ENCODE measurements at regions not wholly inside any gene's neighbourhood (a gene's known extent, or its start where the extent isn't known, plus 50 kb on each side); places are given as distances from the start of the nearest gene placed in this dataset.
"Not testable (repeated sequence)": the region's sequence is repeated elsewhere in the genome, so short reads cannot be mapped to it uniquely, and the experiment has no call there.

DNA sequence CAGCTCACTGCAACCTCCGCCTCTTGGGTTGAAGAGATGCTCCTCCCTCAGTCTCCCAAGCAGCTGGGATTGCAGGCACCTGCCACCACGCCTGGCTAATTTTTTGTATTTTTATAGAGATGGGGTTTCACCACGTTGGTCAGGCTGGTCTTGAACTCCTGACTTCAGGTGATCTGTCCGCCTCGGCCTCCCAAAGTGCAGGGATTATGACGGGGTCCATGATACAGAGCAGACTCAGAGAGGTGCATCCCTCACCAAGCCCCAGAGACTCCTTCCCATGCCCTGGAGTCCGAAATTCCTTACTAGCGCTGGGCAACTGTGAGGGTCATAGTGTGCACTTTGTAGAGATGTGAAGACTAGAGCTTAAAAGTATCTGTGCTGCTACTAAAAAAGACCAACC, 99.8 kb upstream of the IRX4 start:
- H3K27me3 ChIP-seq (ENCODE audit: control insufficient read depth, insufficient read depth, low read length); H3K9me3 ChIP-seq (ENCODE audit: control insufficient read depth, insufficient read depth, low read depth, low read length); H3K4me3 ChIP-seq (ENCODE audit: low read depth, low read length); H3K4me1 ChIP-seq (ENCODE audit: control insufficient read depth, insufficient read depth, low read length); H3K9ac ChIP-seq (ENCODE audit: low read length); H3K27ac ChIP-seq (ENCODE audit: low read depth, low read length); H3K36me3 ChIP-seq (ENCODE audit: control insufficient read depth, insufficient read depth, low read length): not testable (repeated sequence)

DNA sequence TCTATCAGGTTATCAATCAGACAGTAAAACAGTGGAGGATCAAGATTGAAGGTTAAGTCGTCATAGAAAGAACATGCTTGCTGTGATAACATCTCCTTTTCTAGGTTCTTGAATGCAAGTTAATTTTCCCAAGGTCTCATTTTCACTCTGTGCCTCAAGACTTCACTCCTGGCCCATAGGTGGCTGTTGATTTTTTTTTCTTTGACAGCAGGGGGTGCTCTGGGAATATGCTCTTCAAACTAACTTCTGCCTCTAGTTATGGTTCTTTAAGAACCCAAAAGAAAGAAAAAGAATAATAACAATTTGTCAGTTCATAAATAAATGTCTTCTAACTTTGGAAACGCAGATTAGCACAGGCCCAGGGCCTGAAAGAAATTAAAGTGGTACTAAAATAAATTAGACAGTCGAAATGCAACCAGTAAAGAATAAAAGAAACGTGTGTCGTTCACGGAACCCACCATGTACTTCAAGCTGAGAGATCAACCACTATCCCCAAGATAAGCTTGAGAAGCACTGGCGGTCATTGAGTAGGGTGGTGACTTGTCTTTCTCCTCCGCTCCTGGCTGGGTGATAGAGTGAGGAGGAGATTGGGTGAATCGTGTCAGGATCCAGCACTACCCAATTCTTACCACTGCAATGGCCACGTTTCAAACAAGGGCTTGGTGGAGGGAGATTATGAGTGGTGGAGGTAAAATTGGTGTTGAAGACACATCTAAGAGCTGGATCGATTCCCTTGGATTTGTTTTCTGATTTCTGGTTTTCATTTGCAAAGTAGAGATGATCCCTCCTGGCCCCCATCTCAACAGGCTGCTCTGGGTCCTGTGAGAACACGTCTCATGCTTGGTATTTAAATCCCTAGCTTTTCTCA, 93.4 kb upstream of the IRX4 start:
- H3K4me1 ChIP-seq (ENCODE audit: control insufficient read depth, insufficient read depth, low read length) = no peaks in the 10 kb centered on the region
- H3K9ac ChIP-seq (ENCODE audit: low read length) = no peak overlapping the region
- no peaks in the 10 kb centered on the region for H3K36me3 ChIP-seq (ENCODE audit: control insufficient read depth, insufficient read depth, low read length)
- H3K27ac ChIP-seq (ENCODE audit: low read depth, low read length) = no peak overlapping the region
- no peaks in the 10 kb centered on the region for H3K9me3 ChIP-seq (ENCODE audit: control insufficient read depth, insufficient read depth, low read depth, low read length)
- H3K4me3 ChIP-seq (ENCODE audit: low read depth, low read length) = no peak overlapping the region
- H3K27me3 ChIP-seq (ENCODE audit: control insufficient read depth, insufficient read depth, low read length) = peaks cover 23% of the 10 kb centered on the region; the same call in 1 of the 2 replicates

DNA sequence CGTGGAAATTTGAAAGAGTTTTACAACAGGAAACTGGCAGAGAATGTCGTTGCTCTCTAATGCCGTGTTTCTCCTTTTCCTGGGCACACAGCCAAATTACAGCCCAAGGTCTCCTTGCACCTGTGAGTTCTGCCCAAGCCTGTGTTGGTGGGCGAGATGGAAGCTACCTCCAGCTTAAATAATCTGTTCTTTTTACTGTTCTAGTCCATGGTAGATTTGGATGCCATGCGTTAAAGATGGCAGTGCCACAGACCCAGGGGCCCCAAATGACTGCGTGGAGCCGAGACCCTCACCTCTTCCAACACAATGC, 92.6 kb upstream of the IRX4 start:
- H3K4me3 ChIP-seq (ENCODE audit: low read depth, low read length) = no peak overlapping the region
- no peak overlapping the region for H3K27ac ChIP-seq (ENCODE audit: low read depth, low read length)
- no peaks in the 10 kb centered on the region for H3K9me3 ChIP-seq (ENCODE audit: control insufficient read depth, insufficient read depth, low read depth, low read length)
- H3K9ac ChIP-seq (ENCODE audit: low read length) = no peak overlapping the region
- H3K4me1 ChIP-seq (ENCODE audit: control insufficient read depth, insufficient read depth, low read length) = no peaks in the 10 kb centered on the region
- H3K36me3 ChIP-seq (ENCODE audit: control insufficient read depth, insufficient read depth, low read length) = no peaks in the 10 kb centered on the region
- H3K27me3 ChIP-seq (ENCODE audit: control insufficient read depth, insufficient read depth, low read length) = peaks cover 23% of the 10 kb centered on the region; the same call in 1 of the 2 replicates

GRCh38 chr5:1974501-1975405, 92.0 kb upstream of the IRX4 start:
- peaks cover 23% of the 10 kb centered on the region; the same call in 1 of the 2 replicates for H3K27me3 ChIP-seq (ENCODE audit: control insufficient read depth, insufficient read depth, low read length)
- no peaks in the 10 kb centered on the region for H3K4me1 ChIP-seq (ENCODE audit: control insufficient read depth, insufficient read depth, low read length)
- H3K9ac ChIP-seq (ENCODE audit: low read length) = no peak overlapping the region
- no peaks in the 10 kb centered on the region for H3K36me3 ChIP-seq (ENCODE audit: control insufficient read depth, insufficient read depth, low read length)
- no peak overlapping the region for H3K27ac ChIP-seq (ENCODE audit: low read depth, low read length)
- H3K4me3 ChIP-seq (ENCODE audit: low read depth, low read length) = no peak overlapping the region
- no peaks in the 10 kb centered on the region for H3K9me3 ChIP-seq (ENCODE audit: control insufficient read depth, insufficient read depth, low read depth, low read length)

DNA sequence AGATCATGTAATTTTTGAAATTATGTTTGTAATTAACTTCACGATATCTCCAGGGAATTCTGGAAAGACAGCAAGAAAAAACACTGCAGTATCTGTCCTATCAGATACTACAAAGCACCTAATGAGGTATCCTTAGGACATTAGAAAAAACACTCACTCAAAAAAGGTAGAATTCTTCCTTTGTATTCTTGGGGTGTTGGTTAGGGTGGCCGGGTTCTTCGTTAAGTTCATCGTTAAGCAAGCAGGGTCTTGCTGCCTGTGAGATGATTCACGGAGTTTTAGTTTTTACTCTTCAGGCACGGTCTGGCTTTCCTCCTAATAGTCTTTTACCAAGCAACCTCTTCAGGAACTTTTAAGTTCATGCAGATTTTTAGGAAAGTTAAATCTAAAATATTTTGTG, 91.4 kb upstream of the IRX4 start:
- Histone ChIP-seq H3K4me3 (ENCODE audit: low read depth, low read length) (no peak overlapping the region), H3K4me1 (ENCODE audit: control insufficient read depth, insufficient read depth, low read length) (no peaks in the 10 kb centered on the region), H3K9ac (ENCODE audit: low read length) (no peak overlapping the region), H3K9me3 (ENCODE audit: control insufficient read depth, insufficient read depth, low read depth, low read length) (no peaks in the 10 kb centered on the region), H3K36me3 (ENCODE audit: control insufficient read depth, insufficient read depth, low read length) (no peaks in the 10 kb centered on the region), H3K27ac (ENCODE audit: low read depth, low read length) (no peak overlapping the region), H3K27me3 (ENCODE audit: control insufficient read depth, insufficient read depth, low read length) (peaks cover 23% of the 10 kb centered on the region; the same call in 1 of the 2 replicates)

DNA sequence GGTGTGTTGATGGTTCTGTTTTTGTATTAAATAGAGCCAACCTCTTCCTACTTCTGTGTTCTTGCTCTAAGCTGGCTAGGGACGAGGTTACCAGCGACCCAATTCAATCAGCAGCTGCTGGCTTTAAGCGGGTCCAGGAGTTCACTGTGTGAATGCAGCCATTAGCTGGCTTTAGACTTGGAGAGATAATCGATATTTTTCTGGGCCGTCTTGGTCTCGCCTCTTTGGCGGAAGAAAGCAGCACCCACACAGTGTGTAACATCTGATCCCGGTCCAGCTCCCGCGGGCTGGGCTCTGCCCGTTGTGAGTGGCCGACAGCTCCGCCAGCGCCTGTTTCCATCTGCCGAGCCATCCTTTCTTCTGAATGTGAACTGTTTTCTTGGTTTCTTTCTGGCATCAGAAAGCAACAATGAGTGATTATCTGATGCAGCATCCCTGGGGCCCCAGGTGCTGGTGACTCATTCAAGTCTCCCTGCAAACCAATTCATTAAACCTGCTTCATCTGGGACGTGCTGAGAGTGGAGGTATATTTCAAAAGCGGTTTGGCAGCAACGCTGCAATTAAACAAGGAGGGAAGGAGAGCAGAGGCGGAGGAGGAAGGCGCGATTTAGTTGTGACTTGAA, 90.8 kb upstream of the IRX4 start:
- Histone ChIP-seq H3K4me3 (ENCODE audit: low read depth, low read length) (no peak overlapping the region), H3K4me1 (ENCODE audit: control insufficient read depth, insufficient read depth, low read length) (no peaks in the 10 kb centered on the region), H3K27ac (ENCODE audit: low read depth, low read length) (no peak overlapping the region), H3K36me3 (ENCODE audit: control insufficient read depth, insufficient read depth, low read length) (no peaks in the 10 kb centered on the region), H3K9me3 (ENCODE audit: control insufficient read depth, insufficient read depth, low read depth, low read length) (no peaks in the 10 kb centered on the region), H3K27me3 (ENCODE audit: control insufficient read depth, insufficient read depth, low read length) (peaks cover 23% of the 10 kb centered on the region; the same call in 1 of the 2 replicates), H3K9ac (ENCODE audit: low read length) (no peak overlapping the region)

- H3K27me3 ChIP-seq (ENCODE audit: control insufficient read depth, insufficient read depth, low read length) = peaks cover 23% of the 10 kb centered on the region; the same call in 1 of the 2 replicates
- H3K4me1 ChIP-seq (ENCODE audit: control insufficient read depth, insufficient read depth, low read length) = no peaks in the 10 kb centered on the region
- H3K9me3 ChIP-seq (ENCODE audit: control insufficient read depth, insufficient read depth, low read depth, low read length) = no peaks in the 10 kb centered on the region
- H3K27ac ChIP-seq (ENCODE audit: low read depth, low read length) = no peak overlapping the region
- no peak overlapping the region for H3K9ac ChIP-seq (ENCODE audit: low read length)
- H3K36me3 ChIP-seq (ENCODE audit: control insufficient read depth, insufficient read depth, low read length) = no peaks in the 10 kb centered on the region
- no peak overlapping the region for H3K4me3 ChIP-seq (ENCODE audit: low read depth, low read length)
Observed at GRCh38 chr5:1971944-1972343, 89.2 kb upstream of the IRX4 start.

DNA sequence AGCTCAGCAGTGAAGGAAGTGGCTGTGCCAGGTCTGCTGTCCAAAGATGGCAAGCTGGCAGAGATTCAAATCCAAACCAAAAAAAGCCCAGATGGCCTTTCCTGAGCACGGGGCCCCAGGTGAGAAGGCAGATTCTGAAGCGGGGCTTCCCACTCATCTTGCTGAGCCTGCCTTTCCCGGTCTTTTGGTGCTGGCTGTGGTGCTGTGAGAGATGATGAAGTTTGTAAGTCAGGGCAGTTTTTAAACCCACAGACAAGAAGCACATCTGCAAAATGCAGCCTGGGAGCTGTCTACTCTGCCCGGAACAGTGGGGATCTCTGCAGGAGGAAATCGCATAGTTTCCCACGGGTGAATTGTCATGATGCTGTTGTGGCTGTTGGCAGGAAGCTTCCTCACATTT, 85.0 kb upstream of the IRX4 start:
- Histone ChIP-seq H3K27ac (ENCODE audit: low read depth, low read length) (no peak overlapping the region), H3K4me1 (ENCODE audit: control insufficient read depth, insufficient read depth, low read length) (peaks cover 9% of the 10 kb centered on the region; the same call in 1 of the 2 replicates), H3K9ac (ENCODE audit: low read length) (no peak overlapping the region), H3K36me3 (ENCODE audit: control insufficient read depth, insufficient read depth, low read length) (no peaks in the 10 kb centered on the region), H3K9me3 (ENCODE audit: control insufficient read depth, insufficient read depth, low read depth, low read length) (no peaks in the 10 kb centered on the region), H3K27me3 (ENCODE audit: control insufficient read depth, insufficient read depth, low read length) (peaks cover 4% of the 10 kb centered on the region; the same call in 1 of the 2 replicates), H3K4me3 (ENCODE audit: low read depth, low read length) (no peak overlapping the region)

DNA sequence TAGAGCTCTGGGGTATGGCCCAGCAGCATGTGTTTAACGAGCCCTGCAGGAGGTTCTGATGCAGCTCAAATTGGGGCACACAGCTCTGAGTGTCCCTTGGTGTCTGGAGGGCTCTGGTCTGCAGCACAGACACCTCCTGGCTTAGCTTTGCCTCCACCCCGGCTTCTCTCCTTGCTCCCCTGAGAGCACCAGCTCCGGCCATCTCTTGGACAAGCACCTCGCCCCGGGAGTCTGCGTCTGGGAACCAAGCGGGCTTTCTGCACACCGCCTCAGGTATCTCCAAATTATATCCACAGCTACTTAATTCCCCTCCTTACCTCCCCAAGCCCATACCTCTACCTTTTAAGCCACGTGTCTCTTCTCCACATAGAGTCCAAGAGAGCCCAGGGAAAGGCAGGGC, 83.7 kb upstream of the IRX4 start:
- Histone ChIP-seq H3K27ac (ENCODE audit: low read depth, low read length) (no peak overlapping the region), H3K4me3 (ENCODE audit: low read depth, low read length) (no peak overlapping the region), H3K36me3 (ENCODE audit: control insufficient read depth, insufficient read depth, low read length) (no peaks in the 10 kb centered on the region), H3K9ac (ENCODE audit: low read length) (no peak overlapping the region), H3K4me1 (ENCODE audit: control insufficient read depth, insufficient read depth, low read length) (peaks cover 9% of the 10 kb centered on the region; the same call in 1 of the 2 replicates), H3K27me3 (ENCODE audit: control insufficient read depth, insufficient read depth, low read length) (no peaks in the 10 kb centered on the region; the same call in 1 of the 2 replicates), H3K9me3 (ENCODE audit: control insufficient read depth, insufficient read depth, low read depth, low read length) (no peaks in the 10 kb centered on the region)

- no peaks in the 10 kb centered on the region for H3K36me3 ChIP-seq (ENCODE audit: control insufficient read depth, insufficient read depth, low read length)
- H3K4me1 ChIP-seq (ENCODE audit: control insufficient read depth, insufficient read depth, low read length) = peaks cover 9% of the 10 kb centered on the region; the same call in 1 of the 2 replicates
- H3K4me3 ChIP-seq (ENCODE audit: low read depth, low read length) = no peak overlapping the region
- H3K27me3 ChIP-seq (ENCODE audit: control insufficient read depth, insufficient read depth, low read length) = no peaks in the 10 kb centered on the region; the same call in 1 of the 2 replicates
- no peak overlapping the region for H3K9ac ChIP-seq (ENCODE audit: low read length)
- H3K9me3 ChIP-seq (ENCODE audit: control insufficient read depth, insufficient read depth, low read depth, low read length) = no peaks in the 10 kb centered on the region; the same call in 1 of the 2 replicates
- no peak overlapping the region for H3K27ac ChIP-seq (ENCODE audit: low read depth, low read length)
Observed at GRCh38 chr5:1965925-1966324, 83.2 kb upstream of the IRX4 start.

All from HUES6 (cell line).